WTC11 (cell line): ENCODE measurements at regions not wholly inside any gene's neighbourhood (a gene's known extent, or its start where the extent isn't known, plus 50 kb on each side); places are given as distances from the start of the nearest gene placed in this dataset.

Source experiments
- ATF2 ChIP-seq: sonication (generic); formaldehyde crosslinking; IDR thresholded peaks from 2 replicates; pipeline ENCODE4 v1.8.1; 2022; ENCODE audit warnings: low read depth, missing genetic modification reagents, borderline replicate concordance
- CBFB ChIP-seq: sonication (generic); formaldehyde crosslinking; IDR thresholded peaks from 2 replicates; pipeline ENCODE4 v1.8.1; 2022; ENCODE audit warnings: mild to moderate bottlenecking, low read depth, missing genetic modification reagents
- CTCF ChIP-seq: fragments of 200-600 bp; IDR thresholded peaks from 2 replicates; pipeline ENCODE4 v1.8.0; 2022; ENCODE audit warnings: antibody characterized with exemption
- E2F4 ChIP-seq: sonication (generic); formaldehyde crosslinking; IDR thresholded peaks from 2 replicates; pipeline ENCODE4 v1.8.1; 2022; ENCODE audit warnings: low read depth, mild to moderate bottlenecking, moderate library complexity, missing genetic modification reagents, borderline replicate concordance
- ETV6 ChIP-seq: sonication (generic); formaldehyde crosslinking; IDR thresholded peaks from 2 replicates; pipeline ENCODE4 v1.8.1; 2022; ENCODE audit warnings: mild to moderate bottlenecking, missing genetic modification reagents
- MAX ChIP-seq: sonication (generic); formaldehyde crosslinking; IDR thresholded peaks from 2 replicates; pipeline ENCODE4 v1.8.0; 2022; ENCODE audit warnings: mild to moderate bottlenecking, missing genetic modification reagents
- NFE2L1 ChIP-seq: sonication (generic); formaldehyde crosslinking; IDR thresholded peaks from 2 replicates; pipeline ENCODE4 v1.8.1; 2023; ENCODE audit warnings: missing genetic modification reagents
- NR3C1 ChIP-seq: sonication (generic); formaldehyde crosslinking; conservative IDR thresholded peaks from 2 replicates; pipeline ENCODE4 v1.8.1; 2023; ENCODE audit warnings: low read depth, mild to moderate bottlenecking, missing genetic modification reagents
- PRDM15 ChIP-seq: sonication (generic); formaldehyde crosslinking; IDR thresholded peaks from 2 replicates; pipeline ENCODE4 v1.8.0; 2022; ENCODE audit warnings: missing genetic modification reagents
- PREB ChIP-seq: sonication (generic); formaldehyde crosslinking; IDR thresholded peaks from 2 replicates; pipeline ENCODE4 v1.8.1; 2022; ENCODE audit warnings: mild to moderate bottlenecking, missing genetic modification reagents, moderate library complexity, borderline replicate concordance
- SP1 ChIP-seq: sonication (generic); formaldehyde crosslinking; conservative IDR thresholded peaks from 2 replicates; pipeline ENCODE4 v1.8.1; 2022; ENCODE audit warnings: missing genetic modification reagents
- ZNF121 ChIP-seq: sonication (generic); formaldehyde crosslinking; IDR thresholded peaks from 2 replicates; pipeline ENCODE4 v1.8.0; 2023; ENCODE audit warnings: missing genetic modification reagents

- no peak for TF ChIP-seq NFE2L1 (CRISPR knock-in tag)
- no peak for TF ChIP-seq ATF2 (CRISPR knock-in tag)
- no peak for TF ChIP-seq PREB
- no peak for TF ChIP-seq CTCF
- TF ChIP-seq MAX (CRISPR knock-in tag): no peak
- no peak for TF ChIP-seq ETV6 (CRISPR knock-in tag)
- TF ChIP-seq CBFB: no peak
- no peak for TF ChIP-seq ZNF121 (CRISPR knock-in tag)
- TF ChIP-seq SP1: no peak
- no peak for TF ChIP-seq E2F4 (CRISPR knock-in tag)
- TF ChIP-seq PRDM15 (CRISPR knock-in tag): no peak
- no peak for TF ChIP-seq NR3C1 (CRISPR knock-in tag)
Observed at GRCh38 chr13:44293374-44293773, 80.2 kb upstream of the SERP2 start.
